GM12892 (cell line): ENCODE measurements at regions not wholly inside any gene's neighbourhood (a gene's known extent, or its start where the extent isn't known, plus 50 kb on each side); places are given as distances from the start of the nearest gene placed in this dataset.

Source experiments
- DNase-seq: peaks from one replicate; pipeline ENCODE4 v3.0.0; 2011; ENCODE audit not compliant: insufficient read length
- FAIRE-seq: peaks from 2 replicates; lab custom pipeline; 2011; peaks lifted over from hg19 to GRCh38; lab: Jason Lieb, UNC
- POLR2A ChIP-seq: IDR thresholded peaks from 2 replicates; pipeline ENCODE4 v1.6.1; 2011; ENCODE audit warnings: low read depth, low read length, control low read depth
- POLR2AphosphoS5 ChIP-seq: IDR thresholded peaks from 2 replicates; pipeline ENCODE4 v1.6.1; 2011; ENCODE audit warnings: low read depth, low read length, control low read depth
- TAF1 ChIP-seq: IDR thresholded peaks from 2 replicates; pipeline ENCODE4 v1.6.1; 2011; ENCODE audit warnings: low read depth, mild to moderate bottlenecking, control low read depth, low read length, borderline replicate concordance

DNA sequence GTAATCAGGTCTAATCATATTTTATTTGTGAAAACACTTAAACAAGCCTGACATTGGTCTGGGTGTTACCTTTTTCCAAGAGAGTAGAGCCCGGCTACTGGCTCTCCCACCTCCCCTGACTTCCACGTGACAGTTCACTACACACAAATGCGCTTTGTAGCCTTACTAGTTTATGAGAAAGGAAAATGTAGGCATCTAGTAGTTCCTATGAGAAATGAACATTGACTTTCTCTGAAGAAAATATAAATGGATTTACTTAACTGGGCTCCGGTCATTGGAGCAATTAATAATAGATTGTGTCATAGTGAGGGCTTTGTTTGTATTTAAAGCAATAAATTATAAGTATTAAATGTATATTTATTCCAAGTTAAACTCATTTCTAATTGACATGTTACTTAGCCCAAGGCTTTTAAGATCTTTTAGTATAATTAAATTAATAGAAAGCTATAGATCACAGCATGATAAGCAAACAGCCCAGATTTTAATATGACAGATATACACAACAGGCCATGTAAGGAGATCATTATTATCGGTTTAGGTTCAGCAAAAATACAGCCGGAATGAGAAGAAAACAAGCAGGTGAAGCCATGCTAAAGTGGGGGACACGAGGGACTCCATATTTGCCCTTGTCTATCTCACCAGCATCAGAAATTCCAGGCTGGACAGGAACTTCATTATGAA, 756.5 kb upstream of the ADAMTS16 start:
- DNase-seq: no peak
- FAIRE-seq: no peak
- no peak for TF ChIP-seq TAF1
- TF ChIP-seq POLR2A: no peak
- TF ChIP-seq POLR2AphosphoS5: no peak

DNA sequence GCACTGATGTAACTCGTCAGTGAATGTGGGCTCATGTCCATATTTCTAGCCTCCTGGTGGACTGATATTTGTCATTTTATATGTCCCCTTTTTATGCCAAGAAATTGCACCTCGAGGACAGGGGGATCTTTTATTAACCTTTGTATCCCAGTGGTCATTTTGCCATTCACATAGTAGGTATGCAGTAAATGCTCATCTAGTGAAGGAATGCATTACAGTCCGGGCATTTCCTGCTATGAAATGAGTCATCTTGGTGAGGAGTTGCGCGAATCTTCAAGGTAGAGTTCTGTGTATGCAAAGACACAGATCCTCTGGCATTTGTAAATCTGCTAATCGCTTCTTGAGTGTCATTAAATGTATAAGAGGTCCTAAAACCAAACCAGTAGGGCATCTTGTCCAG, 755.5 kb upstream of the ADAMTS16 start:
- FAIRE-seq (no peak), DNase-seq (no peak)
- TF ChIP-seq POLR2AphosphoS5 (no peak), POLR2A (no peak), TAF1 (no peak)

DNA sequence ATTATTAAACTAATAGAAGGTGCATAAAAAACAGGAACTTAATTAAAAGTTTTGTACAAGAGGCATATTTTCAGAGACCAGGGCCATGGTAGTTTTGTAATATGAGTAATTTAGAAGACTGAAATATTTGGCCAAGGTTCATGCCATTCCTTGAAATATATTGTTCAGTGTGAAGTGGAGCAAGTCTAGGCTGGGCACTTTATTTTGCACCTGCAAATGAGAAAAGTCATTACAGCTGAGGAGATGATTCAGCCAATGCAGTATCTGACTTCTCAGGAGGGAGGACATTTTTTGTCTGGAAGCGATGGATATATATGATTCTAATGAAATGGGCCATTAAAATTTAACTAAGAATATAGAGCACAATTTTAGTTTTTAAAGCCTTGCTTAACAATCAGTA, 754.0 kb upstream of the ADAMTS16 start:
- no peak for DNase-seq
- no peak for TF ChIP-seq POLR2AphosphoS5
- TF ChIP-seq TAF1: no peak
- TF ChIP-seq POLR2A: no peak
- FAIRE-seq: no peak

DNA sequence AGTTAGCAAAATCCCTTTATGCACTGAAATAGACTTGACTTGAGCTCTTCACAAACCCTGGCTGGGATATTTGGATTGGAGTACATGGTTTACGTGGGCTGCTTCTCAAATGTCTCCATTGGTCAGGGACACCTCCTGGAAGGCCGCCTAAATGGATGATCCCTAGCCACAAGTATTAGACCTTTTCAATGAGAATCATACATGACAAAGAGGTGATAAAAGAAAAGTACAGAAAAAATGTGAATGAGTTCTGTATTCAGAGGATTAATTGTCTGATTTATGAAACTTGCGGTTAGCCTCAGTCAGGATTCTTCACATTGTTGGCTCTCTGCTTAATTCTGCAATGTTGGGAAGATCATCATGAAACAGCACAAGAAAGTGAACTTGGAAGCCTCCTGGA, 752.8 kb upstream of the ADAMTS16 start:
- DNase-seq (no peak), FAIRE-seq (no peak)
- no peak for TF ChIP-seq POLR2AphosphoS5
- TF ChIP-seq TAF1: no peak
- no peak for TF ChIP-seq POLR2A

DNA sequence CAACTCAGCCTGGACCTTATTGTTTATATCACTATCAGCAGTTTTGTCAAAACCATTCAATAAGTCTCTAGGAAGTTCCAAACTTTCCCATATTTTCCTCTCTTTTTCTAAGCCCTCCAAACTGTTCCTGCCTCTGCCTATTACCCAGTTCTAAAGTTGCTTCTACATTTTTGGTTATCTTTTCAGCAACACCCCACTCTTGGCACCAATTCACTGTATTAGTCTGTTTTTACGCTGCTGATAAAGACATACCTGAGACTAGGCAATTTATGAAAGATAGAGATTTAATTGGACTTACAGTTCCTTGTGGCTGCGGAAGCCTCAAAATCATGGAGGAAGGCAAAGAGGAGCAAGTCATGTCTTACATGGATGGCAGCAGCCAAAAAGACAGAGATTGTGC, 744.4 kb upstream of the ADAMTS16 start:
- TF ChIP-seq POLR2A: no peak
- TF ChIP-seq POLR2AphosphoS5: no peak
- no peak for TF ChIP-seq TAF1
- no peak for DNase-seq
- FAIRE-seq: no peak

DNA sequence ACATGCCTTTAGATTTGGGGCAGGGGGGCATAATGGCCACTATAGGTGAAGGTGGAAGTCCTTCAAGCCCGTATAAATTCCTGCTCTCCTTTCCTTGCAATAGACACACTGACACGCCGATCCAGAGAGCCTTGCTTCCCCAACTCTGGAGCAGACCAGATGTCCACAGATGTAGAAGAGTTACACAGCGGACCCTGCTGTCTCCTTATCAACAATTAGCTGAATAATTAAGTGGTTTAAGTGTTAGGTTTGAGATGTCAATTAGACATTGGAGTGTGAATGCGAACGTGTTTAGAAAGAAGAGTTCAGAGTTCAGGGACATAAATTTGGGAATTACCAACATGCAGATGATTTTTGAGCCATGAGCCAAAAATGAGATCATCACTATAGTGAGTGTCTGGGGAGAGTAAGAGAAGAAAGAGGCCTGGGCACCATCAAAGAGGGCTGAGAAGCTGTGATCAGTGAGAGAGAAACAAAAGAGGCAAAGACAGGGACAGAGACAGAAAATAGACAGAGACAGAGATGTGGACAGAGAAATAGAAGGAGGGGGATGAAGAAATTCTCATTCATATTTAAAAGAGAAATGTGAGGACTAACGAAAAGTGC, 734.4 kb upstream of the ADAMTS16 start:
- TF ChIP-seq POLR2AphosphoS5 (no peak), POLR2A (no peak), TAF1 (no peak)
- FAIRE-seq (no peak), DNase-seq (no peak)

DNA sequence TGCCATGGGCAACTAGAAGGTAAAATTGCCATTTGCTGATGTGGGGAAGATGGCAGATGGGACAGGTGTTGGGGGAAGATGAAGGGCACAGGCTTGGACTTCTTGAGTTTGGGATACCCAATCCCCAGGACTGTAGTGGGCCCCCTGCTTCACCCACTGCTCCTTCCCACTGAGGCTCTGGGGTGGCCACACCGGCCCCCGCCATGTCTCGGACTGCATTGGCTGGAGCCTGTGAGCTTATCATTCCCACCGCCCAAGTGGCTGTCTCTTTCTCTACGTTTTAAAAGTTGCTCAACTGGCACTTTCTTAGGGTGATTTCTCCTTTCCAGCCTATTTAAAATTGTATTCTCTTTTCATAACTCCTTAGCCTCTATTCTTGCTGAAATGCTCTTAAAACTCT, 730.0 kb upstream of the ADAMTS16 start:
- TF ChIP-seq TAF1 (no peak), POLR2A (no peak), POLR2AphosphoS5 (no peak)
- DNase-seq (no peak), FAIRE-seq (no peak)

DNA sequence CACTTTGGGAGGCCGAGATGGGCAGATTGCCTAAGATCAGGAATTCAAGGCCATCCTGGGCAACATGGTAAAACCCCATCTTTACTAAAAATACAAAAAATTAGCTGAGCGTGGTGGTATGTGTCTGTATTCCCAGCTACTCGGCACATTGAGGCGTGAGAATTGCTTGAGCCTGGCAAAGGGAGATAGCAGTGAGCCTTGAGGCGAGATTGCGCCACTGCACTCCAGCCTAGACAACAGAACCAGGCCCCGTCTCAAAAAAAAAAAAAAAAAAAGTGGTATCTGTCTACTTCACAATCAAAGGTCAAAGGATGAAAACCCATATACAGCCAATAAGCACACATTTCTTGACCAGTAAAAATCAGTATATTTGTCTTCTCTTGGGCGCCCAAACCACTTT, 728.5 kb upstream of the ADAMTS16 start:
- no peak for TF ChIP-seq POLR2AphosphoS5
- no peak for TF ChIP-seq POLR2A
- no peak for TF ChIP-seq TAF1
- FAIRE-seq (no peak), DNase-seq (no peak)

DNA sequence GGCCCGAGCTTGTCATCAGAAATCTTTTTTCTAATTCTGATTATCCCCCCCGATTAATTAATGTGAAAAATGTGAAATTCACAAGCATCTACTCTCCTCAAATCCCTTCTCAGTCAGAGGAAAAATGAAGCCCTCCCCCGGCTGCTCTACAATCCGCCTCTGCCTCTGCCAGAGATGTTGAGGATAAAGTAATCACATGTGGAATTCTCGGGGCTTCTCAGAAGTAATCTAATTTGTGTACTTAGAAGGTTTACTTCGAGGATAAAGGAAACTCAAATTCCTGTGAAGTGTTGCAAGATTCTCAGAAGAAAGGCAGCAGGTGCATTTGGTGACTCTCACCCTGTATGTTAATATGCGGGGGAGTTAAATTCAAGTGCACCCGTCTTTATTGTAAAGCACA, 726.1 kb upstream of the ADAMTS16 start:
- no peak for DNase-seq
- no peak for FAIRE-seq
- no peak for TF ChIP-seq POLR2AphosphoS5
- TF ChIP-seq POLR2A: no peak
- TF ChIP-seq TAF1: no peak

DNA sequence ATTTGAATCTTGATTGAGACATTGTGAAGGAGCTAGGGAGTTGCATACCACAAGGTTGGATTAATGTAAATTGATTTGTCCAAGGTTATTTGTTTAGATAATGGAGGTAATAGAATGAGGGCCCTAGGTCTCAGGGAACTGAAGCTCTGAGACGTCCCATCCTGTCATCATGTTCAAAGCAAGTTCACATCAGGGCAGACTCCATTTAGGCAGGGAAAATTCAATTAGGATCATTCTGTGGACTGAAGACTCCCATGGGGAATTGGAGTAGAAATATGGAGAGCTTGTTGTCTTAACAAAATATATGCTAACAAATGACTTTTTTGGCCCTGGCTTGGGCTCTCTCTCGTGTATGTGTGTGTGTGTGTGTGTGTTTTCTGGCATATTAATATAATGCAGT, 722.0 kb upstream of the ADAMTS16 start:
- TF ChIP-seq POLR2AphosphoS5 (no peak), POLR2A (no peak), TAF1 (no peak)
- FAIRE-seq (no peak), DNase-seq (no peak)

DNA sequence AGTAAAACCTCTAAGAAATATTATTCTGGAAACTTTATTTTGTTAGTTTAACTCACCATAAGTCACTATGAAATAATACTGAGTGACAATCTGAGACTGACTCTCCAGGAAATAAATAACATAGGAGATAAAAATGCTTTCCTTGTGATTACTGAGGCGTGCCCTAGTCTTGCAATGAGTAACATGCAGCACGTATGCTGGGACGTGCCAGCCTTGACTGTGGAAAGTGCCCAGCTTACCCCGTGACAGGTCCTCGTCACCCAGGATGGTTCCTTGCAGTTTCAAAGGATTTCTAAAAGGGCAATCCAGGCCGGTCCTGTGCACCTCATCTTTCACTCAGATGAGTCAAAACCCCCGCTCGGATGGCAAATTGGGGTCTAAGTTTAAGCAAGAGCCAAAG, 720.8 kb upstream of the ADAMTS16 start:
- FAIRE-seq: no peak
- DNase-seq: no peak
- TF ChIP-seq TAF1: no peak
- no peak for TF ChIP-seq POLR2AphosphoS5
- TF ChIP-seq POLR2A: no peak

DNA sequence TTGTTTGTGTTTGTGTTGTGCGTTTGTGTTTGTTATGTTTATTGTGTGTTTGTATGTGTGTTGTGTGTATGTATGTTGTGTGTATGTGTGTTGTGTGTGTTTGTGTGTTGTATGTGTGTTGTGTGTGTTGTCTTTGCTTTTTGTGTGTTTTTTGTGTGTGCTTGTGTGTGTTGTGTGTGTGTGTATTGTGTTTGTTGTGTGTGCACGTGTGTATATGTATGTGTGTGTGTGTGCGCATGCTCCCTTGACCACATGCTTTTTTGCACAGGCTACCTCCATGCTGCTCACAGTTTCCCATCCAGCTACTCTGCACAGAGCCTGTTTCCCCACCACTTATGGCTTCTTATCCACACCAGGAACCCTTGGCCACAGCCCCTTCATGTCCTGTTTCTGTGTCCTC, 720.0 kb upstream of the ADAMTS16 start:
- no peak for DNase-seq
- FAIRE-seq: no peak
- TF ChIP-seq POLR2AphosphoS5 (no peak), TAF1 (no peak), POLR2A (no peak)

DNA sequence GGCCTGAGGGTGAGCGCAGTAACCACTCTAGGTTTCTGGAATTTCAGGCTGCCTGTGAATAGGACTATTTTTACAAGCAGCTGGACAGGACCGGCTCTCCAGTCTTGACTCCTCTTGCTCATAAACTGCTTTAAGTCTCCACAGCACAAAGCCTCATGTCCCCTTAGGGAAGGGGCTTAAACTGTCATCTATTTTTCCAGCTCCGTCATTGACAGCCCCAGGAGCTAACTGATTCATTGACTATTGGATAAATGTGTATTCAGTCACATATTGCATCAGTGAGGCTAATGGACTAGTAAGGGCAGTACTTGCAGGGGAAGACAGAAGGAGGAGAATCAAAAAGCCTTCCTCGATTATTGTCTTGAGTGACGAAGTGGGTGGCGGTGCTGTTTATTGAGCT, 719.4 kb upstream of the ADAMTS16 start:
- TF ChIP-seq POLR2AphosphoS5 (no peak), POLR2A (no peak), TAF1 (no peak)
- FAIRE-seq: no peak
- no peak for DNase-seq
